DND-41 (cell line): ENCODE measurements at regions not wholly inside any gene's neighbourhood (a gene's known extent, or its start where the extent isn't known, plus 50 kb on each side); places are given as distances from the start of the nearest gene placed in this dataset.

ENCODE experiments used
- ATAC-seq: fragments of 200-7000 bp; cut with Tn5 transposase; 3 replicates; pipeline ENCODE4 v1.9.1; 2021; ENCODE audit warnings: low read depth; ENCODE audit not compliant: insufficient read depth
- DNase-seq: peaks from one replicate; pipeline ENCODE4 v3.0.0-alpha.2; 2020
- H2AFZ ChIP-seq: 2 replicates; pipeline ENCODE4 v1.6.0; 2012; ENCODE audit warnings: low read depth, low read length
- H3K27ac ChIP-seq: 2 replicates; pipeline ENCODE4 v1.5.1; 2012; ENCODE audit warnings: low read length, inconsistent platforms
- H3K27me3 ChIP-seq: fragments of 200-600 bp; sonication (generic); 2 replicates; pipeline ENCODE4 v1.6.0; 2012; ENCODE audit warnings: low read length, mild to moderate bottlenecking, inconsistent platforms; ENCODE audit not compliant: insufficient read depth, poor library complexity
- H3K36me3 ChIP-seq: 2 replicates; pipeline ENCODE4 v1.5.1; 2012; ENCODE audit warnings: low read length, inconsistent platforms; ENCODE audit not compliant: insufficient read depth
- H3K4me1 ChIP-seq: 2 replicates; pipeline ENCODE4 v1.5.1; 2012; ENCODE audit warnings: mild to moderate bottlenecking, low read length; ENCODE audit not compliant: insufficient read depth
- H3K4me2 ChIP-seq: 2 replicates; pipeline ENCODE4 v1.6.0; 2012; ENCODE audit warnings: mild to moderate bottlenecking, moderate library complexity, low read length, inconsistent platforms; ENCODE audit not compliant: insufficient read depth
- H3K4me3 ChIP-seq, 2 experiments: fragments of 200-600 bp in 1 of 2; shearing (Covaris generic) in 1 of 2; 2 replicates each; pipeline ENCODE4 v1.5.1; 2012 to 2016; ENCODE audit warnings: inconsistent platforms in 2 of 2, low read length in 2 of 2, mild to moderate bottlenecking in 2 of 2, low read depth in 1 of 2, moderate library complexity in 1 of 2
- H3K79me2 ChIP-seq: 2 replicates; pipeline ENCODE4 v1.6.0; 2012; ENCODE audit warnings: low read length, inconsistent platforms; ENCODE audit not compliant: insufficient read depth
- H3K9ac ChIP-seq: 2 replicates; pipeline ENCODE4 v1.6.0; 2012; ENCODE audit warnings: low read depth, mild to moderate bottlenecking, inconsistent platforms, low read length, moderate library complexity
- H3K9me3 ChIP-seq: 2 replicates; pipeline ENCODE4 v1.5.1; 2012; ENCODE audit warnings: low read length, moderate library complexity, mild to moderate bottlenecking, inconsistent platforms; ENCODE audit not compliant: insufficient read depth, severe bottlenecking
- H4K20me1 ChIP-seq: 2 replicates; pipeline ENCODE4 v1.6.0; 2012; ENCODE audit warnings: low read length; ENCODE audit not compliant: insufficient read depth
- CTCF ChIP-seq: IDR thresholded peaks from 2 replicates; pipeline ENCODE4 v1.5.1; 2012; ENCODE audit warnings: borderline replicate concordance, low read length, moderate library complexity, mild to moderate bottlenecking; ENCODE audit not compliant: poor library complexity, severe bottlenecking; ENCODE audit errors: extremely low read depth
- EZH2 ChIP-seq: IDR thresholded peaks from 3 replicates; pipeline ENCODE4 v1.6.1; 2012; ENCODE audit warnings: borderline replicate concordance, low read depth, mild to moderate bottlenecking, moderate library complexity, low read length, inconsistent platforms; ENCODE audit not compliant: severe bottlenecking

DNA sequence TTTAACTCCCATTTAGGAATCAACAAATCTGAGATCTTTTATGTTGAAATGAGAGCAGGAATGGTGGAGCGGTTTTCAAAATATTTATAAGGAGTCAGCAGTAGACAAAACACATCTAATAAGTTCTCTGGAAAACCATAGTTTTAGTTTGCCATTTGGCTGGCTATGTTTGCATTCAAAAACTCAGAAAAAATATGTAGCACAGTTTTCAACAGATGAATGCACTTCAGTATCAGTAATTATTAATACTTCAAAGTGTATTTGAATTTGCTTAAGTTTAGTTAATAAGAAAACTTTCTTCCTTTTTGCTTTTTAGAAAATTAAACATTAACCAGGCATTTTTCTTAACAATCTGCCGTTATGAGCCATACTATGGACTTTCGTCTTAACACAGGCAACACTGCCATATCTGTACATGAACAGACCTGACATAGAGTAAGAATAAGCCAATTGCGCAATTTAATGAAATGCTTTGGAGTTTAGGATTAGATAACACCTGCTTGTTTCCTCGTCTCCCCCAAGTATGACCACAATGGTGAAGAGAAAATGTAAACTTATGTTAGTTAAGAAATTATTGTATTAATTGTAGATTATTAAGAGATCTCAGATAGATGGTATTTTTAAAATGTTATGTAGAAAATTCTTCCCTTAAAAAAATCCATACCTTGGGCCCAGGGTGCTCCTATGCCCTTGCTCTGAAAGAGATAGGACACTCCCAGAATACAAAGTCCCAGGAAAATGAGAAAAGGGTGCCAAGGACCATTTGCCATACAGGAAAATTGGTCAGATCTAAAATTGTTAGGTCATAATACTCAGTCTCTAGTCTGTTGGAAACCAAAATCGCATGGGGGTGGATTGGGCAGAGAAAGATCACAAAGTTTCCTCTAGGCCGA lies 552.3 kb upstream of the ARGLU1 start:
- Histone ChIP-seq H3K4me3 (no peak overlapping the region), H3K79me2 (no peaks in the 10 kb centered on the region), H3K4me2 (no peak overlapping the region), H3K9ac (no peak overlapping the region), H3K27ac (no peak overlapping the region), H3K27me3 (peaks cover 3% of the 10 kb centered on the region), H3K4me1 (no peaks in the 10 kb centered on the region), H3K36me3 (no peaks in the 10 kb centered on the region), H2AFZ (no peak overlapping the region), H3K9me3 (peaks cover 3% of the 10 kb centered on the region), H4K20me1 (no peaks in the 10 kb centered on the region)
- ATAC-seq = no peak
- no peak for TF ChIP-seq EZH2
- TF ChIP-seq CTCF = no peak
- no peak for DNase-seq

DNA sequence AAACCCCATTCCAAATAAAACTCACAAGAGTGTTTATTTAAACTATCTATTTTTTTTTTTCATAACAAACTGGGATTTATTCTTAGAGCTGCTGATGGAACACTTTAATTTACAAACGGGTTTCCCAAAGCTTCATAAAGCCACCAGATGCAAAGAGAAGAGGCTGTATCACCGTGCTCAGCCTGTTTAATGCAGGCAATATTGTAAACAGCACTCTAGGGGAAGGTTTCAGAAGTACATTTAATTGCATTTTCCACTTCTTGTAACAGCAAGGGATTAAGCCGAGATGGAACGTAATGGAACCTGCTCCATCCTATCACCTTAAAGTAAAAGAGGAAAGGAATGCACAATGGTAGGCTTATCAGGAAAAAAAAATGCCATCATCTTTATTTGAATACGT lies 550.6 kb upstream of the ARGLU1 start:
- H3K4me3 ChIP-seq = no peak overlapping the region
- H3K9me3 ChIP-seq = peaks cover 3% of the 10 kb centered on the region
- H3K4me2 ChIP-seq = no peak overlapping the region
- H3K79me2 ChIP-seq = no peaks in the 10 kb centered on the region
- no peaks in the 10 kb centered on the region for H3K4me1 ChIP-seq
- peaks cover 3% of the 10 kb centered on the region for H3K27me3 ChIP-seq
- no peak for TF ChIP-seq CTCF
- no peak for TF ChIP-seq EZH2
- H3K9ac ChIP-seq = no peak overlapping the region
- H4K20me1 ChIP-seq = no peaks in the 10 kb centered on the region
- H3K27ac ChIP-seq = no peak overlapping the region
- ATAC-seq (no peak), DNase-seq (no peak)
- H2AFZ ChIP-seq = no peak overlapping the region
- H3K36me3 ChIP-seq = no peaks in the 10 kb centered on the region

GRCh38 chr13:107117327-107118012 lies 549.5 kb upstream of the ARGLU1 start:
- no peak overlapping the region for H3K9ac ChIP-seq
- no peaks in the 10 kb centered on the region for H3K36me3 ChIP-seq
- H4K20me1 ChIP-seq = no peaks in the 10 kb centered on the region
- H3K79me2 ChIP-seq = no peaks in the 10 kb centered on the region
- H3K4me2 ChIP-seq = no peak overlapping the region
- H3K27me3 ChIP-seq = peaks cover 3% of the 10 kb centered on the region
- no peak overlapping the region for H3K27ac ChIP-seq
- no peak overlapping the region for H2AFZ ChIP-seq
- H3K4me3 ChIP-seq = no peak overlapping the region
- H3K4me1 ChIP-seq = no peaks in the 10 kb centered on the region
- H3K9me3 ChIP-seq = peaks cover 3% of the 10 kb centered on the region
- TF ChIP-seq EZH2 (no peak), CTCF (no peak)
- DNase-seq (no peak), ATAC-seq (no peak)
